Stimulated activated naive CD8-positive, alpha-beta T cell treated with anti-CD3 and anti-CD28 coated beads, Interleukin-15, Interleukin-2, amounts not matched to agents 100 U/mL and 50 U/mL, for 24 hours (primary cell): ENCODE measurements at regions not wholly inside any gene's neighbourhood (a gene's known extent, or its start where the extent isn't known, plus 50 kb on each side); places are given as distances from the start of the nearest gene placed in this dataset.
"Not testable (repeated sequence)": the region's sequence is repeated elsewhere in the genome, so short reads cannot be mapped to it uniquely, and the experiment has no call there.

Experiments
- ATAC-seq: fragments of 150-1000 bp; cut with Tn5 transposase; one replicate; pipeline ENCODE4 v1.10.0; 2021
- DNase-seq: peaks from one replicate; pipeline ENCODE4 v3.0.0; 2021

DNA sequence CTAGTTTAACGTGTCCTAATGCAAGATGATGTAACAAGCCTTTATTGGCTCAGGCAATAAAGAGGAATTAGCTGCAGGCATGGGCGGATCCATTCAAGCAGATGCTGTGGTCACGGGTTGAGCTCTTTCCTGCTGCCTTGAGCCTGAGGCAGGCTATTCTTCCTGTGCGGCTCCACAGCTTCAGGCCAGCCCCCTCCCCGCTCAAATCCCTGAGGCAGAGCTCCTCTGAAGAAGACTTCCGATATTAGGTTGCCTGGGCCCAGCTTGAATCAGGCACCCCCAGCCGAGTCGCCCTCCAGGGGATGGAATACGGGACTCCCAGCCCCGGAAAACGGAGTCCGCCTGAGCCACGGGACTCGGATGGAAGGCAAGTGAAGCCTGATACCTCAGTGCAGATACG is 95.0 kb upstream of the RUFY1 start:
- ATAC-seq (no peak), DNase-seq (no peak)

GRCh38 chr5:179454356-179454755 is 96.0 kb upstream of the RUFY1 start:
- DNase-seq: no peak
- ATAC-seq: no peak

- DNase-seq: no peak
- ATAC-seq: no peak
Measured at GRCh38 chr5:179453616-179454015, 96.7 kb upstream of the RUFY1 start.

DNA sequence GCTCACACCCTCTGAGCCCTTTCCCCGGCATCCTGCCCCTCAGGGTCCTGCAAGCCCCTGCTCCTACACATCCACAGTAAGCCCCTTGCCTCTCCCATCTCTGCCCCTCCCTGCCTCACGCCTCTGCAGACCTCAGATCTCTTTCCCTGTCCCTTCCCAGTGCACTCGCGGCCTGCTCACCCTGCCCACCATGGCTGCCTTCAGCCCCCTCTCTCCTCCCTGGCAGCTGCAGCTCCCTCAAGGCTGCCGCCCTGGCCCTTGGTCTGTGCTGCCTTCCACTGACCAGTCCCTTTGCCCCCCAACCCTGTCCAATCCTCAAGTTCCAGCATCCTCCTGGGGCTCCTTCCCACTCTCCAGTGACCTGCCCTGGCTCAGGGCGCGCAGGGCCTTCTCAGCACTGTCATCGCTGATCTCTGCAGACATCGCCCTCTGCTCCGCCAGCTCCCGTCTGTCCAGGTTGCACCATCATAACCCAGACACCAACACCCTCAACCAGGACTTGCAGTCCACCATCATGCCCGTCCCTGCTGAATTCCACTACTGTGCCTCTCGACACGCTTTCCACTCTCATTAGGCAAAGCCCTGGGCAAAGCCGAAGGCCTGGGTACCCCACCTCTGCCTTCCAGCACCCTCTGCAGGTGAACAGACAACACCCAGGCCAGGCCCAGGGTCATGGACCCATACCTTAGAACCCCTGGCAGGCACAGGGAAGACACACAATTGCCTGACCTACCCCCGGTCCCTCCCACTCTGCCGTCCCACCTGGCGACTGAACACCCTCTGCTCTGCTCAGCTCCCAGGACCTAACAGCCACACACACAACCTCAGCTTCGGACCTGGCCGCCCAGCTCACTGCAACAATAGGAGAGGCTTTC is 97.8 kb upstream of the RUFY1 start:
- ATAC-seq: no peak
- DNase-seq: no peak

DNA sequence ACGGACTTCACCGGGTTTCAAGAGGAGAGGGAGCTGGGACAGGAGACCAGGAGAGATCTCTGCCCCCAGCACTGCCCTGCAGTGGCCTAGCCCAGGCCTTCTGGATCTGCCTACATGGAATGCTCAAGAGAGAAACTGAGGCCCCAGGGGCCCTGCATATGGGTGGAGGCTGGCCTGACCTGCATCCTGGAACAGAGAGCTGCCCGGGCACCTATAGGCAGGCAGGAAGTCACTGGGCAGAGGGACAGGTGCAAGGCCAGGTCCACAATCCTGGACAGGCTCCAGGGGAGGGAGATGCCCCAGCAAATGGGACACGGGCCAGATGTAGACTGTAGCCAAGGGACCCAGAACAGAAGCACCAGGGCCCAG is 98.5 kb upstream of the RUFY1 start:
- ATAC-seq: no peak

GRCh38 chr5:179451114-179451827 is 99.1 kb upstream of the RUFY1 start:
- DNase-seq: no peak
- ATAC-seq: no peak

More for the DNA sequence above, 98.5 kb upstream of the RUFY1 start:
- DNase-seq: no peak

GRCh38 chr5:179449950-179450349 is 100.4 kb upstream of the RUFY1 start:
- not testable (repeated sequence) for DNase-seq, ATAC-seq

DNA sequence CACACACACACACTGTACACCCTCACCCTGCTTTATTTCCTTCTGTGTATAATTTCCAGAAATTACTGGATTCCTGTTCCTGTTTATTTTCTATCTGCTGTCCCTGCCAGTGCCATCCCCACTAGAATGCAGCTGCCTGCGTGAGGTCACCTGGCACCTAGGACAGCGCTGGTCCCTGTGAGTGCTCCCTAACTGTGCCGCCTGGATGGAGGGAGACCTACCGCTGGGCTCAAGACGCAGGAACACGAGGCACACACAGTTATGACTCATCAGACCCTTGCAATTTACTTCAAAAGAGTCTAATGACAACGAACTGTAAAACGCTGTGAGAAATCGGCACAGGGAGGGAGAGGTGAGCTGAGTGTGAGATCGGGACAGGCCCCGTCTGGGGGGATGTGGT is 102.1 kb upstream of the RUFY1 start:
- ATAC-seq, DNase-seq: not testable (repeated sequence)

- not testable (repeated sequence) for DNase-seq, ATAC-seq
Measured at GRCh38 chr5:179442289-179442688, 97.0 kb upstream of the ADAMTS2 start.

- ATAC-seq (no peak), DNase-seq (no peak)
Measured at GRCh38 chr5:179439181-179439985, 94.1 kb upstream of the ADAMTS2 start.

- no peak for ATAC-seq
- no peak for DNase-seq
Measured at GRCh38 chr5:179438461-179438860, 93.2 kb upstream of the ADAMTS2 start.

- no peak for DNase-seq
- no peak for ATAC-seq
Measured at GRCh38 chr5:179438011-179438441, 92.8 kb upstream of the ADAMTS2 start.

DNA sequence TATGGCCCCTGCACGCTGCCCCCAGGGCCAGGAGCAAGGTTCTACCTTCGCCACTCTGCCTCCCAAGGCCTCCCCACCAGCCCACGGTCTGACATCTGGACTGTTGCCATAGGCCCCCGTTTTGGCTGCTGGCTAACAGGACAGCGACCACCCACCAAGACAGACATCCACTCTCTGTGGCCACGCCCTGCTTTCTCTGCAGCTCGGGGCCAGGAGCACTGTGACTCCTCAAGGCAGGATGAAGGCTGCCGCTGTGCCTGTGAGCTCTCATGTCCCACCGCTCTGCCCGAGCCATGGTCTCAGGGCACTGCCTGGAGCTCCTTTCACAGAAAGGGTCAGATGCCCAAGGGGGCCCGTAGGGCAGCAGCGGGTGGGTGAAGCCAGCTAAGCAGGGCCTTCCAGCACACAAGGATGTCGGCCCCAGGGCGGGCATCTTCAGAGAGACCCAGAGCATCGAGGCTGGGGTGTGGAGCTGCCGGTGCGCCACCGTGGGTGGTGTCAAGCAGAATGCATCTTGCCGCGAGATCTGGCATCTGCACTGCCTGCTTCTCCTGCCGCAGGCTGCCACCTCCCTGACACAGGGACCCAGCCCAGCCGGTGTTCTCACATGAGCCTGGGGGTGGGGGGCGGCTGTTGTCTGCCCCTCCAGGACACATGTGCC is 92.2 kb upstream of the ADAMTS2 start:
- ATAC-seq (no peak), DNase-seq (no peak)

- ATAC-seq: no peak
Measured at GRCh38 chr5:179436321-179437122, 91.3 kb upstream of the ADAMTS2 start.

DNA sequence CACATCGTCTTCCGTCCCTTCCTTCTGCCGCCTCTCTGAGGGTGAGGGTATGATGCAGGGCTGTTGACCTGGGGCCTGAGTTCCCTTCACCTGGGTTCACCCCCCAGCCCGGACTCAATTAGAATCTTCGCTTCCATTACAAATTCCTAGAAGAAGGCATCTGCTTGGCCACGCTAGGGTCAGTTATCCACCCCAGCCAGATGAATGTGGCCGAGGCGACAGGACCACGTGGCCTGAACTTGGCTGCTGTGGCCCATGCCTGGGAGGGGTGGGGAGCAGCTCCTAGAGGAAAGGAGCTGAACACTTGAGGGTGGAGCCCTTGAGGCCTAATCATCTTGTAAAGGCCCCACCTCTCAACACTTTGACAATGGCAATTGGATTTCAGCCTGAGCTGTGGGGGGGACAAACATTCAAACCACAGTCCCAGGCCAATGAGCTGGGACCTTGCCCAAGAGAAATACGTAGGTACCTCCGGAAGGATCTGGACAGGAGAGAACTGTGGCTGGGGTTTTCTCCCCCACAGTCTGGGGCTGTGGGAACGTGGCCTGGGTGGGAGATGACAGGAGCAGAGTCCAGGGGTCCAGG is 90.6 kb upstream of the ADAMTS2 start:
- ATAC-seq: no peak
- no peak for DNase-seq

More at GRCh38 chr5:179436321-179437122, 91.3 kb upstream of the ADAMTS2 start:
- no peak for DNase-seq

DNA sequence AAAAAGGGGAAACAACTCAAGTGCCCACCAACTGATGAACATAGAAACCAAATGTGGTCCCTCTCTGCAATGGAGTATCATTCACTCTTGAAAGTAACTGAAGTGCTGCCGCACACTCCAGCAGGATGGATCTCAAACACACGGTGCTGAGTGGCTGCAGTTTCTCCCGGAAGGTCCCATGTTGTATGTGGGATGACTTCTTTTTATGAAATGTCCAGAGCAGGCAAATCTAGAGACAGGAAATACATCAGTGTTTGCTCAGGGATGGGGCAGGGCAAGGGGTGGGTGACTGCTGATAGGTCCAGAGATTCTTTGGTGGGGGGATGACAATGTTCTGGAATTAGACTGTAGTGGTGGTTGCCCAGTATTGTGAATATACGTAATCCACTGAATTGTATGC is 89.9 kb upstream of the ADAMTS2 start:
- DNase-seq: no peak
- ATAC-seq: no peak

DNA sequence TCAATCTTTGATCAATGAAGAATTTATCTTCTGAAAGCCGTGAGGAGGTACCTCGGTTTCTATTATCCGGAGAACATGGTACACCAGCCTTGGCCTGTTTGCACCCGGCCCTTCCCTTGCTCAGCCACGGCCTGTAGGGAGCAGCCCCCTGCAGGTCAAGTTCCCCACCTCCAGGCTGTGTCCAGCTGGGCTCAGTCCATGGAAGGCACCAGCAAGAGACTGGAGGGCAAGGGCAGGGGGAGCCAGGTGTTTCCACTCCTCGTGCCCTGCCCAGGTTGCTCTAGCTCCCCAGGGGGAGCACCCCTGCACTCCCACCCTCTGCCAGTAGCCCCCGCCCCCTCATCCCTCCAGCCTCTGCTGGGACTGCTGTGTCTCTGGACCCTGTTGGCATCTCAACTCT is 87.3 kb upstream of the ADAMTS2 start:
- no peak for ATAC-seq

GRCh38 chr5:179431221-179431824 is 86.1 kb upstream of the ADAMTS2 start:
- ATAC-seq (no peak), DNase-seq (no peak)

More for the DNA sequence above, 87.3 kb upstream of the ADAMTS2 start:
- no peak for DNase-seq

DNA sequence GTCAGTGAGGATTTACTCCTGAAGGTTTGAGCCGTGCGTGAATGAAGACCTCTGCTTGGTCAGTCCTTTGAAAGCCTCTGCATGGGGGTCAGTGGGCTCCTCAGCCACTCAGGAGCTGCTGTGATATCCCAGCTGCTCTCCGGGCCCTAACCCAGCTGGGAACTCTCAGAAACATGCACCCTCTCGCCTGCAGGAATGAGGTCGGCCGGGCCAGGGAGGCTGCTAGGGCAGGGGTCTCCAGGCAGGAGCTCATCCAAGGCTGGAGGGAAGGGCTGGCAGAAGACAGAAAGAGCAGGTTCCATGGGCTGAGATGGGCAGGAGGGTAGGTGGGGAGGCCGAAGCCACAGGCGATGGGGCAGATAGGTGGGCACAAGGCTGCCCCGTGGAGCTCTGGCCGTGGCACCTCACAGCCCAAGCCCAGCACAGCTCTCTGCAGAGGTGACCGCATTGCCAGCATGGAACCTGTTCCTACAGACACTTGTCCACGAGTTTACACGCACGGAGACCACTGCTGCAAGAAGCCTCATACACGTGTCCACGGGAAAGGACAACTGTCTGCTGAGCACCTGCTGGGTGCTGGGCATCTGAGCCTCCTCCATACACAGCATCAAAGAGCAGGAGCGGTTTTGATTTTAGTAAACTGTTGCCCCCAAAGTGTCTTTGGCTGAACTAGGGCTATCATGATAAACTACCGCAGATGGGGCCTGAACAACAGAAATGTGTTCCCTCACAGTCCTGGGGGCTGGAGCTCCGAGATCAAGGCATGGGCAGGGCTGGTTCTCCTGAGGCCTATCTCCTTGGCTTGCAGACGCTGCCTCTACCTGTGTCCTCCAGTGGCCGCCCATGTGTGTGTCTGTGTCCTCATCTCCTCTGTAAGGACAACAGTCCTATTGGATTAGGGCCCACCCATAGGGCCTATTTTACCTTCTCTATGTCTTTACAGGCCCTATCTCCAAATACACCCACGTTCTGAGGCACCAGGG is 85.2 kb upstream of the ADAMTS2 start:
- DNase-seq (no peak), ATAC-seq (no peak)
